Esophagus muscularis mucosa (tissue), 4 donors: ENCODE measurements at regions not wholly inside any gene's neighbourhood (a gene's known extent, or its start where the extent isn't known, plus 50 kb on each side); places are given as distances from the start of the nearest gene placed in this dataset.

Experiments used
- CTCF ChIP-seq, 3 experiments: fragments of 200-600 bp in 2 of 3; fragments of 450-650 bp in 1 of 3; sonication (generic) in 2 of 3; IDR thresholded peaks; one replicate each; pipeline ENCODE4 v1.5.1; 2017 to 2019; ENCODE audit warnings: antibody characterized with exemption in 3 of 3, mild to moderate bottlenecking in 2 of 3, moderate library complexity in 1 of 3
- EP300 ChIP-seq: sonication (generic); formaldehyde crosslinking; IDR thresholded peaks from one replicate; pipeline ENCODE4 v1.6.1; 2017; ENCODE audit warnings: antibody characterized with exemption
- POLR2A ChIP-seq: fragments of 450-650 bp; IDR thresholded peaks from one replicate; pipeline ENCODE4 v1.6.1; 2017; ENCODE audit warnings: antibody characterized with exemption, moderate library complexity, mild to moderate bottlenecking, low read depth
- POLR2AphosphoS5 ChIP-seq, 2 donors: sonication (generic); formaldehyde crosslinking; IDR thresholded peaks; one replicate each; pipeline ENCODE4 v1.6.1; 2017; ENCODE audit warnings: antibody characterized with exemption in 2 of 2

GRCh38 chr12:107306141-107306659 lies 212.9 kb upstream of the CRY1 start:
- TF ChIP-seq CTCF (IDR thresholded peaks at IDR 0.05) = no peak
- no peak for TF ChIP-seq POLR2A
- TF ChIP-seq POLR2AphosphoS5 (IDR thresholded peaks at IDR 0.05) = no peak
- no peak for TF ChIP-seq EP300
